Inflammatory macrophage treated with lipopolysaccharide for 4 hours (primary cell): ENCODE measurements at regions not wholly inside any gene's neighbourhood (a gene's known extent, or its start where the extent isn't known, plus 50 kb on each side); places are given as distances from the start of the nearest gene placed in this dataset.
"Not testable (repeated sequence)": the region's sequence is repeated elsewhere in the genome, so short reads cannot be mapped to it uniquely, and the experiment has no call there.

ENCODE experiments used
- DNase-seq: peaks from one replicate; pipeline ENCODE4 v3.0.0-alpha.2; 2020

DNA sequence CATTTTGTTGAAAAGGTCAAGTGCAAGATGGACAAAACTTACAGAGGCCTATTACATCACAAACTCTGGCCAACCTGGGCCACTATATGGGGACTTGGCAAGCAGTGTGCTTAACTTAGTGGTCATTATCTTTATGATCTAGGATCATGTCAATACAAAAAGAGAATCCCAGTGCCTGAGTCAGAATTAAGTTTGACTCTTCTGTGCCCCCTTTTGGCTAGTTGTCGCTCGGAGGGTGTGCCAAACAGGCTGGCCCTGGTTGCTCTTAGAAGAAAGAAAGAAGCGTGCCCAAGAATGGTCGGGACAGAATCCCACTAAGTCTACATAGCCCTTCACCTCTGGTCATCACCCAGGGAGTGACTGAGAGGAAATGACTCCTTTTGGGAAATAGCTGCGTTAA, 100.1 kb downstream of the EIF4E start:
- no peak for DNase-seq

DNA sequence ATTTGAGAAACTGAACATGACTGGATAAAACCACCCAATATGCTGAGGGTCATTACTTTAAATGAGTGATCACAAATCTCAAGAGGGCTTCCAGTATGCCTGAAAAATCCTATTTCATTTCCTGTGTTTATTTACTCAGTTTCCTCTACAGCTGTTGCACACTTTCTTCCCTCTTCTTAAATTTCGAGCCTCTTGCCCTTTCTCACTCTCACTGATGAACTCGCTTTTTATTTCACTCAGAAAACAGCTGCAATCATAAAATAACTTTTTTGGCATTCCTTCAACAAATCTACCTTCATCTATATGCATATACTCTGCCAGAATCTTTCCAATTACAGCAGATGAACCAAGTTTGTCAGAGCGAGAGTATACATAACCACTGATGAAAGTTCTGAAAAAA, 101.3 kb downstream of the EIF4E start:
- no peak for DNase-seq

DNA sequence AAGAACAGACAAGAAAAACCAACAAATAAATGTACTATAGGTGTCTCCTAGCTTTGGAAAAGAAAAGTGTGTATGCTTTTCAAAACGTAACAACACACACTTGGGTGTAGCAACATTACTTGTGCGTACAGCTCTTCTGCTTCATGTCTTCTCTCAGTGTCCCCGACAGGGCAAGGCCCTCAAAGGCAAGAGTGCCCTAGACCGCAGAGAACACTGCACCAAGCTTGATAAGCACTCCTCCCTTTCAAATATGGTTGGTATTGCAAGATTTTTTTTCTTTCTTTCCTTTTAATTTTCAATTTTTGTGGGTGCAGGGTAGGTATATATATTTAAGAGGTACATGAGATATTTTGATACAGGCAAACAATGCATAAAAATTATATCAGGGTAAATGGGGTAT, 106.8 kb downstream of the EIF4E start:
- DNase-seq = no peak

DNA sequence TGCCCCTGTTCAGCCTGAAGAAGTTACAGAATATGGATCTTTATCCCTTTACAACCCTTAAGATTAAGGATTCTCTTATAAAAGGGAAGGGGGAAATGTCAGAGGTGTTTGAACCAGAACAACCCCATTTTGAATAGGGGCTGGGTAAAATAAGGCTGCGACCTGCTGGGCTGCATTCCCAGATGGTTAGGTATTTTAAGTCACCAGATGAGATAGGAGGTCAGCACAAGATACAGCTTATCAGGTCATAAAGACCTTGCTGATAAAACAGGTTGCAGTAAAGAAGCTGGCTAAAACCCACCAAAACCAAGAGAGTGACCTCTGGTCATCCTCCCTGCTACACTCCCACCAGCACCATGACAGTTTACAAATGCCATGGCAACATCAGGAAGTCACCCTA, 110.8 kb downstream of the EIF4E start:
- not testable (repeated sequence) for DNase-seq

DNA sequence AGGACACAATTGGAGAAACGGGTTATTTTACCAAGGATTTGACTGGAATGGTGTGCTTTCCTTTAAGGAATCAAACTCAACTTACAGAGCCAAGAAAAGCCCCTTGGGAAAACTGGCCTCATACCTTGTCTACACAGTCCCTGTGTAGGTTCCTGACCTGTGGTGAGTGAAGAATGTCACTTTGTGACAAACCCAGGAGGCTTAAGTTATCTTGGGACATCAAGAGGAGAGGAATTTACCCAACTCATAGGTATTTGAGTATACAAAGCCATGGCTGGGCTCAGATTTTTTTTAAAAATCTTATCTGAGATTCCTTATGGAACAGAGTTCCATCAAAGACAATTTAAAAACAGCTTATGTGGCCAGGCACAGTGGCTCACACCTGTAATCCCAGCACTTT, 112.1 kb downstream of the EIF4E start:
- DNase-seq = no peak

DNA sequence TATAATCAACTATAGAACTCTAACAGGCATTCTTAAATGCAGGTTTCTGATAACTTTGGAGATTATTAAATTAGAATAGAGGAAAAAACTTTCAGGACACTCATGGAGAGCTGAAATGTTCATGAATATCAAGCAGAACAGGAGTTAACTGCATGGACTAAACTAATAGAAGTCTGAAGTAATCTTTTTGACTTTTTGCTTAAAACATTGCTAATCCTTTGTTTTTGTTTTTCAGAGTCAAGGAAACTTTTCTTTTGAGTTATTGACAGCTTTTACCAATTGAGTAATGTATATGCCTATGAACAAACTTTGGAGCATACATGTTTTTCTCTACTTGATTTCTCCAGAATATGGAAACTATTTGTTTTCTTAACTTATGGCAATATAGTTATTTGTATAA, 112.5 kb downstream of the EIF4E start:
- no peak for DNase-seq

DNA sequence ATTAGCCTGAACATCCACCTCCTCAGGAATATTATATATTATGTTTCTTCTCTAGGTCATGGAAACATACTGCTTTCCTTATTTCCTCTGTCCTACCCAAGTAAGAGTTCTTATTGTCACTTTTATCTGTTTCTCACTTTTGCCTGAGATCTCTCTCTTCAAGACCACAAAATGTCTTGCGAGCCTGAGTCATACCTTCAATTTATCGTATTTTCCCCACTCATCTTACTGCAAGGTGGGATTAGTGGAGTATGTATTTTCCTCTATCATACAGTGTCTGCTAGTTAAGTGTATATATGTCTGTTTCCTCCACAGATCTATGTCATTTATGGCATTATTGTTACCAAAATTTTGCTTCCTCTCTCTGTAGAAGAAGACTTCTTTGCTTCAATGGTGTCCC, 124.5 kb downstream of the EIF4E start:
- no peak for DNase-seq

DNA sequence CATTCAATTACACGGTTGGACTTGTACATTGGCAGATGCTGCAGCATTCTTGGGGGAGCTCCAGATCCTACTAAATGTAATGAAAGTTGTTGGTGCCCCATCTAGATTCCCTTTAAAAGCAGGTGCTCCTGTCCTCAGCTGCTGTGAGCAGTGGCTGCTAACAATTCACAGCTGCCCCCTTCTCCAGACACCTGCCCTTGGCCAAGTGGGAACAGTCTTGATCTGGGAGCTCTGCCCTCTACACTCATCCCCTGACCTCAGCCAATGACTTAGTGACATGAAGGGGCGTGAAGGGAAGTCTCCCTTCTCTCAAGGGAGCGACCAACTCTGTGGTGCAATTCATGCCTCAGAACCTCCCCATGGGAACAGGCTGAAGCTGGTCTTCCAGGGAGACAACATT, 125.7 kb downstream of the EIF4E start:
- no peak for DNase-seq

DNA sequence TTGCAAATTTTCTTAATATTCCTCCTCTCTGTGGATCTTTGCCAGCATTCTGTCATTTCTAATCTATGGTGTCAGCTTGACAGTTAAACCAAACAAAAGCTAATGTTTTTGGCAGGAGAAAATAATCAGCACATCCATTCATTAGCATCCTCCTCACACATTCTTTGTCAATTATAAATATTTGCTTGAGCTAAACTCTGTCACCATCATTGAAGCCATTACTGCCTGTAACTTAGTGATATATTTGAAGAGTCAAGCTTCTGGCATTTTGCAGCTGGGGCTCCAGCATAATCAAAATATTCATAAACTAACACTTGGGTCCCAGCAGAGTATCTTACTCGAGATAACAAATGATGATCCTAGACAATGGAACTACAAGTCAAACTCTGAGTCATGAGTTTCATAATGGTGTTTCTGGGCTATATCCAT, 126.1 kb downstream of the EIF4E start:
- DNase-seq = no peak

DNA sequence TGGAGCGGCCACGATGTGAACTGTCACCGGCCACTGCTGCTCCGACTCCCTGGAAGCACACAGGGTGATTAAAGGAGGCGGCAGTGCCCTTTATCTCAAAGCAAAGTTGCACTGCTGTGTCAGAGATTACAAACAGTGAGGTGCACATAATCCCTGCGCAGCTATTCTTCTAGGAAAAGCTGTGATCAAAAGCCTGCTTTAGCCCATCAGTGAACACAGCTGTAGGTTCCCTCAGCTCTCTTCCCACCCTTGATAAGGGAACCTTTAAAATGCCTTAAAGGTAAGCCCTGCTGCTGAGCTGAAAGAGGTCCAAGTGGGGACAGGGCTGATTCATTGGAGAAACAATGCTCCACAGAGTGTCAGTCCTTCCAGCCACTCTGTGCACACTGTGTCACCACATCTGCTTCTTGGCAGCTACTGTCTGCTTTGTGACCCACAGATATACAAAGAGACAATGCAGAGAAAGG, 127.6 kb downstream of the EIF4E start:
- no peak for DNase-seq

DNA sequence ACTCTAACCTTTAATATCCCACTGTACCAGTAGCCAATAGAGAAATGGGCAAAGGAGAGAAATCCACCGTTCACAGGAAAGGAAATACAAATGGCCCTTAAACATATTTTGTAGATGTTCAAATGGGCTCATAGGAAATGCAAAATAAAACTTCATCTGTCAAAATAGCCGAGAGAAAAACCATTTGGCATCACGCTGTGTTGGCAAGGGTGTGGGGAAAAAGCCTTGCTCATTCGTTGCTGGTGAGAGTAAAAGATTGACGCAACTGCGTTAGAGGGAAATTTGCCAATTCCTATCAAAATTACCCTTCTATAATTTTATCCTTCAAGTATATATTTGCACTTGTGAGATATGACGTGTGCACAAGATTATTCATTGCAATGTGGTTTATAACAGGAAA, 131.9 kb downstream of the EIF4E start:
- no peak for DNase-seq

DNA sequence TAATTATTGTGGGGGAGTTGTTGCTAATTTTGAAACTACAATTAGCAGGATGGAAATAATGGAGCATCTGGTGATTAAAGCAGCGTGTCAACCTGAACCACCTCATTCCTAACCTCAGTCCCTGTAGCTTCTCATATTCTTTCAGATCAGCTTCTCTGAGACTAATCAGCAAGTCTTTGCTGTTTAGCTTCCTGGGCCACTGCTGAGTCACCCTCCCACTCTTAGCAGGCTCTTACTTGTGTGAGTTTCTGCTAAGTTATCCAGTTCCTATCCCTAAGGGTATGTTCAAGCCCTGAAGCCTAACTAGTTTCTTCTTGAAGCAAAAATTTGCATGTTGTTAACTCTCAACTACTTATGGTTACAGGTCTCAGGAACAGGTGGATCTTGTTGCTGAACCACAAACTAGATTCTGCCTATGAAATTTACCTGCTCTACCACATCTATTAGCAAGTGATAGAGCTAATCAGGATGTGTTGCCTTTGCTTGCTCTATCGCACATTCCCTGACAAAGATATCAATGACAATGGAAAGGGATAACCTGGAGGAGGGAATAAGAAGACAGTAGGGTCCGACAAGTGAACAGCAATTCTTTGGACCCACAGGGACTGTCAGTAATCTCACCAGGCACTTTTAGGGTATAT, 134.2 kb downstream of the EIF4E start:
- peak; percentile 12 for DNase-seq

DNA sequence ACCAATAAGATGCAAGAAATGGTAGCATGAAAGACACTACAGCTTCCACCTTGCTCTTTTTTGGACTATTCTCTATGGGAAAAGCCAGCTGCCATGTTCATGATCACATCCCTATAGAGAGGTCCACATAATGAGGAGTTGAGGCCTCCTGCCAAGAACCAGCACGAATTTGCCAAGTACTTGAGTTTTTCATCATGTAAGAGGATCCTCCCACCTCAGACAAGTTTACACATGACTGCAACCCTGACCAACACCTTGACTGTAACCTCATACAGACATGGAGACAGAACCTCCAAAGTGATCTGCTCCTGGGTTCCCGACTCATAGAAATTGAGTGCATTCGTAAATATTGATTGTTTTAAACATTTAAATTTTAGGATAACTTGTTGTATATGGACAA, 135.2 kb upstream of the TSPAN5 start:
- DNase-seq = no peak

DNA sequence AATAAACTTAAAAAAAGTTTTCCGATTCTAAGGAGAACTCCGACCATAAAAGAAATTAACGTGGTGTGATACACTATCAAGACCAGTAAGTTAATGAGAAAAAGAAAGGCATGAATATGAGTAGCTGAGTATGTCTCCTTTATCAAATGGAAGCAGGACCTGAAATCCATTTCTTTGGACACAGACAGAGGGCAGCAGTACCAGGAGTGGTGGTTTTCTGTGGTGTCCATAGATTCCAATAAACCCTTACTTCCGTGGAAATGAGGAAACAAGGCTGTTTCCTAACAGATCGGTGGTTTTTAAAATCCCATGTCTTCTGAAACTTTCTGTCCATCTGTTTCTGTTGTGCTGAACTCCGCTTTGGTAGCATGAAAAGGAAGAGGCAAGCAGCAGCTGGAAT, 128.5 kb upstream of the TSPAN5 start:
- DNase-seq = peak; percentile 1

DNA sequence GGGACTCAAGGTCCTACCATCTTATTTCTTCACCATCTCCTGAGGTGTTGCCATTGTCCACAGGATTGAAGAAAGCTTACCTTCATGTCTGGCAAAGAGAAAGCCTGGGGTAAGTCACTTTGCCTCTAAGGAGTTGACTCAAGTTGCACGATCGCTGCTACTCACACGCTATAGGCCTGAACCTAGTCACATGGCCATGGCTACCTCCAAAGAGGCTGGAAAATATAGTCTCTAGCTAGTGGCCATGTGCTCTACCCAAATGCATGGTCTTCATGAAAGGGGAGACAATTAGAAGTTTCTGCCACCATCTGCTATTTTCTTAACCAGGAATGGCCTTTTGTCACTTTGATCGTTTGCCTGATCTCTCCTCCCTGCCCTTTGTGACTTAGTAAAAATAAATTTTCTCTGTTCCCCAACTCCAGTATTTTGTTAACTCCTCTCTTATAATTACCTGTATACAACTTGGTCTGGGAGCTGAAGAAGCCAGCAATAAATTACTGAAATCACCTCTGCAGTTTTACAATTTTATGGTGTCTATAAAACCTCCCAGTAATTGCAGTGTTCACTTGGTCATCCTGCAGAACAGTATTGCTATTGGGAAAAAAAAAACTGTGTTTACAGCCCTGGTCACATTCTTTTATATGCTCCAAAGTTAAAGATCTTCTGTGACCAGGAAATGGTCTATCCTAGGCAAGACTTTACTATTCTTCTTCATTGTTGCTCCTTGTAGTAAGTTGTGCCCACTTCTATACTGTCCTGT, 126.7 kb upstream of the TSPAN5 start:
- no peak for DNase-seq

DNA sequence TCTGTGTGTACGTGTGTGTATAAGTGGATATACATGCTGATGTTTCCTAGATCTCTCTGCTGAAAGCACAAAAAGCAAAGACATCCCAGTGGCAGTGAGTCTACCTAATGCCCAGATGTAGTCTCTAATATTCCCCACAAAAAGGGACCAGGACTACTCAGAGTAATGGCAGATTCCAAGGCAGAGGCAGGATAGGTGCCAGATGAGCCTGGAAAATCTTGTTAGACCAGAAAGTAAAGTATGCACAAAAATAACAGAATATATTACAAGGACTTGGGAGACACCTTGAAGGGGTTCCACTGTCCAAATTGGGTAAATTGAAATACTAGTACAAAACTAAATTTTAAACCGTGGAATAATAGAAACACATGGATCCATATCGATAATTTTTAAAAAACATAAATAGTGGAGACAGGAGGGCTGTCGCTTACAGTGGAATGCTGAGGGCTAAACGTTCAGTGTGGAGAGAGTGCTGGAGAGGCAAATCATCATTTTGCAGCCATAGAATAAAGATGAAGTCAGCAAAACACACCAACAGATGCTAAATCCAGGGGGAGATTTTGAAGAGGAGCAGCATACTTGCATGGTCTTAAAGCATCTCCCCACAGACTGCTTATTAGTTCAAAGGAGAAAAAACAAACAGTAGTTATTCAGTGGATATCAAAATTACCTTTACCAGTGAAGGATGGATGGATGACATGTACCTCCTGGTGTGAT, 123.4 kb upstream of the TSPAN5 start:
- no peak for DNase-seq

DNA sequence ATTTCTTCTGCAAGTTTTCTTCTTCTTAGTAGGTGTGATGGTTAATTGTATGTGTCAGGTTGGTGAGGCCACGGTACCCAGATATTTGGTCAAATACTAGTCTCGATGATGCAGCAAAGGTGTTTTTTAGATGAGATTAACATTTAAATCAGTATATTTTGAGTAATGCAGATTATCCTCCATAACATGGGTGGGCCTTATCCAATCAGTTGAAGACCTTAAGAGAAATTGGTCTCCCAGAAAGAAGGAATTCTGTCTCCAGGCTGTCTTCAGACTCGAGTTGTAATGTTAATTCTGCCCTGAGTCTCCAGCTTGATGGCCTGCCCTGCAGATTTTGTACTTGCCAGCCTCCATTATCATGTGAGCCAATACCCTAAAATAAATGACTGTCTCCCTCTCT, 122.5 kb upstream of the TSPAN5 start:
- no peak for DNase-seq

DNA sequence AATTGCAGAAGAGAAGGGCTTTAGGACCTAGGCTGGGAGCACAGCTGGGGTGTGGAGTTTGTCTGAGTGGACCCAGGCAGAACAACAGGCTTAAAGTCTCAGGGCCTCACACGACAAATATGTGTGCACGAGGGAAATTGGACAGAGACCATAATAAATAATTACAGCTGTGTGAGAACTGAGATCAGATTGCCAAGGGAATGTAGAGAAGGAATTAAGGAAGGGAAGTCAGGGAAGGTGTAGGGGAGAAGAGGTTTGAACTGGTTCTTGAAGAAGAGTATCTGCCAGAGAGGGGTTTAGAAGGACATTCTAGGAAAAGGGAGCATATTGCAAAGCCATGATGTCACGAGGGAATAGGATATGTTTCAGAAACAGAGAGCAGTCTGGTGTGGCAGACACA, 120.7 kb upstream of the TSPAN5 start:
- no peak for DNase-seq

DNA sequence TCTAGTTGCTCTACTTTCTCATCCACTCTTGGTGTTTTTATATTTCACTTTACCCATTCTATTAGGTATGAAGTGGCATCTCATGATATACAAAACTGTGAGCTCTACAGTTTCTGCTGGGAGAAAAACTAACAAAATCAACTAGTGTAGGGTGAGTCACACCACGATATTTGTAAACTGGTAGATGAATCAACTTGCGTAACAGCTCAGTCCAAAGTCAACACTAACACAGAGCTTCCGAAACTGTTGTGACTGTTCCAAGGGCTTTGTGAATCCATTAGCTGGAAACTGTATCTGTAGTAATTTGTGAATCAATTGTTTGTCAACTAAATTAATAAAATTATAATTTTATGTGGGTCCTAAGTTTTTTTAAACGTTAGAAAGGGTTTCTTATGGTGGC, 119.8 kb upstream of the TSPAN5 start:
- no peak for DNase-seq

DNA sequence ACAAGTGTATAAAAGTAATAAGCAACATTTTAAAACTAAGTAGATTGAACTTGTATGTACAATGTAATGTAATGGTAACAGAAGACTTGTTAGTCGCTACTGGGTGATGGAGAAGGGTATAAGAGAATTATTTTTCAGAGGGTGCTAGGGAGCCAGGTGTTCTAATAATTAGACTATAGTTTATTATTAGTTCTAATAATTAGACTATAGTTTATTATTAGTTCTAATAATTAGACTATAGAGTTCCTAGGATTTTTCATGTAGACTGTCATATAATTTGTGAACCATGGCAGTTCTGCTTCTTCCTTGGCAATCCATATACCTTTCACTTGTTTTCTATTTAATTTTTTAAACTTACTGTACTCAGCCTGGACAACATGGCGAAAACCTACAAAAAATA, 117.3 kb upstream of the TSPAN5 start:
- no peak for DNase-seq

DNA sequence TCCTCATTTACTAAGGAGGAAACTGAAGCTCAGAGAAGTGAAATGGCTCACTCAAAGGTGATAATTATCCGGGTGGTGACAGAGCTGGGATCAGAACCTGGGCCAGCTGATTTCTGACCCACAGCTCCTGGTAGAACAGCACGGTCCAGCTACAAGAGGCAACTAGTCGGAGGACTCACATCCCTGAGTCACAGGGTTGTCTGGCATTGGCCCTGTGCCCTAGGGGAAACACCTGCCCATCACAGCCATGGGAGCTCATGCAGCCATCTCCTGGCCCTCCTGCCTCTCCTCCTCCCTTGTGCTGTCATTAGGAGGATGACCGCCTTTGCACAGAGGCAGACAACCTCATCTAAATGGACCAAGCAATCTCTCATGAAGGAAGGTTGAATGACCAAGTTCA, 115.2 kb upstream of the TSPAN5 start:
- DNase-seq = no peak

DNA sequence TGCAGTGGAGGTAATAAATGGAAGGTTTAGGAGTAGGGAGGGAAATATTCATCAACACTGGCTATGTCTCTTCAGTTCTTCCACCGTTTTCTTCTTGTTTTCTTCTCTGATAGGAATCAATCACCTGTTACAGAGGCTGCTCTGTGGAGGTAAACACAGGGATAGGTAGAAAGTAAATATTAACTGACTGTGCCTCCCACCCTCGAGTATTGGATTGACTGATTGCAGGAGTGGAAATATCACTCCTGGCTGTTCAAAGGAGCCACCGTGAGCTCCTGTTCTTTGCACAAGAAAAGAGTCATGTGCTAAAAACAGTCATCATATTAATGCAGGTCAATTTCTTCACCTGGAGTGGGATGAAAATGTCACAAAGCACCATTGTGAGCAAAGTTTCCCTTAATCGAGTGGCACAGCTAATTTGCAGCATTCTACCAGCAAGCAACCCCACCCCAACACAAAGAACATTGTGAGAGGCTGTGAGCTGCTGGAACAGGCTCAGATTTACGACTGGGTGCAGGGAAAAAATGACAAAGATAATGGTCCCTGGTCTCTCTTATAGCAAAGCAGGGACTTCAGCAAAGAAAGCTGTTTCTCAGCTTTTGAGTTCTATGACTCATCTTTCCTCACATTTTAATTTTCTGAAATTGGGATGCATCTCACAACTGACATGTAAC, 113.7 kb upstream of the TSPAN5 start:
- no peak for DNase-seq

DNA sequence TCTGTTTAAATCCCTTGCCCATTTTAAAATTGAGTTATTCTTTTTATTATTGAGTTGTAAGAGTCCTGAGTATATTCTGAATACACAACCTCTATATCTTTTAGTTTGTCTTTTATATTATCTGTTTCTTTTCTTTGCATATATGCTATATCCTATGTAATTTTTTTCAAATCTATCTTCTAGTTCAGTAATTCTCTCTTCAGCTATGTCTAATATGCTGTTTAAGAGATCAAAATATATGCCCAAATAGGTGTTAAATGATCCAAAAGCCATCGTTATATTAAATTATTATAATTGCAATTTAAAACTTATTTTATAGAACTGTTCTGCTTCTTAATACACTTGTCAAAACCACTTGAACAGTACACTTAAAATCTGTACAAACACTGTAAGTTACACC, 107.4 kb upstream of the TSPAN5 start:
- DNase-seq = no peak

DNA sequence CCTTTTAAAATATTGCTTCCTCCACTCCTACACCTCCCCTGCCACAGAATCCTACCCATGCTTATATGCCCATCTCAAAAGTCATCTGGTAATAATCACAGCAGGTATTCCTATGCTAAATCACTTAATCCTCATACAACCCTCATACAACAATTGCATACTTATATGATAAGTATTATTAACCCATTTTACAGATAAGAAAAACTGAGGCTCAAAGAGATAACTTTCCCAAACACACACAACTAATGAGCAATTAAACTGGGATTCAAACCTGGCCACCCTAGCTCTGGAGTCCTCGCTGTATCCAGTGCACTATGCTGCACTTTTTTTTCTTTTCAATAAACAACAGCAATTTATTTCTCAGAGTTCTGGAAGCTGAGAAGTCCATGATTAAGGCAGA, 99.8 kb upstream of the TSPAN5 start:
- DNase-seq = no peak
